B cell (primary cell): ENCODE measurements at regions not wholly inside any gene's neighbourhood (a gene's known extent, or its start where the extent isn't known, plus 50 kb on each side); places are given as distances from the start of the nearest gene placed in this dataset.

ENCODE experiments used
- ATAC-seq: fragments of 200-7000 bp; cut with Tn5 transposase; one replicate; pipeline ENCODE4 v1.10.0; 2021; ENCODE audit warnings: low read depth, mild to moderate bottlenecking, moderate number of reproducible peaks, moderate library complexity
- CTCF ChIA-PET: fragments of 350-600 bp; sonication (Branson Sonifier 250); formaldehyde crosslinking; loops from one replicate; lab custom pipeline; 2021; ENCODE audit warnings: antibody characterized with exemption, inconsistent platforms; lab: Charles Lee
- POLR2A ChIA-PET: fragments of 350-600 bp; sonication (Branson Sonifier 250); formaldehyde crosslinking; loops from one replicate; lab custom pipeline; 2021; ENCODE audit warnings: antibody characterized with exemption; lab: Charles Lee
- DNase-seq: peaks from one replicate; pipeline ENCODE4 v3.0.0; 2013
- H2AFZ ChIP-seq: 2 replicates; pipeline ENCODE4 v1.6.1; 2012; ENCODE audit warnings: mild to moderate bottlenecking, low read depth, low read length; ENCODE audit not compliant: insufficient read depth, poor library complexity, severe bottlenecking
- H3K27ac ChIP-seq, 2 donors: 1 replicate in 1 of 2; 2 replicates in 1 of 2; pipeline ENCODE4 v1.5.1; 2012 to 2013; ENCODE audit warnings: low read length in 2 of 2, mild to moderate bottlenecking in 2 of 2, moderate library complexity in 1 of 2
- H3K27me3 ChIP-seq, 4 experiments: fragments of 200-600 bp in 1 of 4; sonication (generic) in 1 of 4; replicated peaks in 1 of 4; 1 replicate in 2 of 4; 2 replicates in 2 of 4; pipeline versions ENCODE4 v1.6.1 to v1.7.0; 2013 to 2016; ENCODE audit warnings: low read length in 3 of 4, mild to moderate bottlenecking in 2 of 4, mixed read lengths in 1 of 4, moderate library complexity in 1 of 4; ENCODE audit not compliant: insufficient read depth in 4 of 4, control insufficient read depth in 3 of 4; ENCODE audit errors: control extremely low read depth in 1 of 4
- H3K36me3 ChIP-seq, 2 experiments: replicated peaks in 1 of 2; 1 replicate in 1 of 2; 2 replicates in 1 of 2; pipeline versions ENCODE4 v1.6.1 to v1.7.1; 2013; ENCODE audit warnings: low read length in 1 of 2; ENCODE audit not compliant: insufficient read depth in 2 of 2, control insufficient read depth in 1 of 2; ENCODE audit errors: control extremely low read depth in 1 of 2, extremely low read depth in 1 of 2
- H3K4me1 ChIP-seq, 2 donors: fragments of 200-600 bp in 1 of 2; sonication (generic) in 1 of 2; 1 replicate in 1 of 2; 2 replicates in 1 of 2; pipeline versions ENCODE4 v1.5.1 to v1.6.1; 2013 to 2017; ENCODE audit warnings: low read length in 2 of 2; ENCODE audit not compliant: control insufficient read depth in 2 of 2, insufficient read depth in 2 of 2
- H3K4me2 ChIP-seq: replicated peaks from 2 replicates; pipeline ENCODE3; 2012; ENCODE audit warnings: mild to moderate bottlenecking, low read depth, low read length; ENCODE audit not compliant: poor library complexity, severe bottlenecking
- H3K4me3 ChIP-seq, 5 experiments: fragments of 200-600 bp in 1 of 5; sonication (generic) in 1 of 5; 1 replicate in 3 of 5; 2 replicates in 2 of 5; pipeline versions ENCODE4 v1.5.1 to v1.7.0; 2011 to 2016; ENCODE audit warnings: low read length in 4 of 5, mild to moderate bottlenecking in 4 of 5, low read depth in 2 of 5, control low read depth in 1 of 5, moderate library complexity in 1 of 5; ENCODE audit not compliant: insufficient read depth in 1 of 5; ENCODE audit errors: control extremely low read depth in 1 of 5, extremely low read depth in 1 of 5
- H3K79me2 ChIP-seq: fragments of 200-600 bp; sonication (generic); one replicate; pipeline ENCODE4 v1.6.0; 2016; ENCODE audit warnings: low read length; ENCODE audit not compliant: control insufficient read depth, insufficient read depth
- H3K9ac ChIP-seq: fragments of 200-600 bp; sonication (generic); 2 replicates; pipeline ENCODE4 v1.6.1; 2017; ENCODE audit warnings: mild to moderate bottlenecking, low read length, moderate library complexity
- H3K9me3 ChIP-seq, 3 donors: one replicate each; pipeline versions ENCODE4 v1.6.1 to v1.7.1; 2013; ENCODE audit warnings: low read length in 2 of 3; ENCODE audit not compliant: control insufficient read depth in 2 of 3, insufficient read depth in 1 of 3; ENCODE audit errors: control extremely low read depth in 1 of 3
- H4K20me1 ChIP-seq: 2 replicates; pipeline ENCODE4 v1.6.0; 2012; ENCODE audit warnings: mild to moderate bottlenecking, low read length; ENCODE audit not compliant: insufficient read depth, control insufficient read depth, poor library complexity, severe bottlenecking
- H3K27ac Mint-ChIP-seq: one replicate; pipeline ENCODE4 v1.8.0; 2021; ENCODE audit warnings: mixed read lengths
- H3K27me3 Mint-ChIP-seq: one replicate; pipeline ENCODE4 v1.8.0; 2021; ENCODE audit warnings: mixed read lengths
- H3K4me1 Mint-ChIP-seq: one replicate; pipeline ENCODE4 v1.8.0; 2021; ENCODE audit warnings: mixed read lengths
- H3K4me3 Mint-ChIP-seq: one replicate; pipeline ENCODE4 v1.8.0; 2021; ENCODE audit warnings: mixed read lengths
- H3K9me3 Mint-ChIP-seq: one replicate; pipeline ENCODE4 v1.8.0; 2022; ENCODE audit warnings: mixed read lengths; ENCODE audit not compliant: insufficient read depth
- CTCF ChIP-seq: fragments of 200-600 bp; IDR thresholded peaks from one replicate; pipeline ENCODE4 v1.8.0; 2022; ENCODE audit warnings: antibody characterized with exemption, mild to moderate bottlenecking
- EZH2 ChIP-seq: IDR thresholded peaks from 2 replicates; pipeline ENCODE4 v1.6.1; 2012; ENCODE audit warnings: borderline replicate concordance, low read depth, mild to moderate bottlenecking, moderate library complexity, low read length; ENCODE audit not compliant: insufficient read depth, poor library complexity, severe bottlenecking
- WGBS: methylation state at CpG from one replicate; pipeline ENCODE4 v1.1.5; 2013; ENCODE audit warnings: missing lambda C conversion rate; ENCODE audit not compliant: insufficient coverage; 5-methylcytosine and 5-hydroxymethylcytosine counted together
- intact Hi-C: fragments of 100-400 bp; cut with micrococcal nuclease; formaldehyde crosslinking; loops from one replicate; pipeline ENCODE4 v1.10.0; 2022

GRCh38 chr5:37962389-37962788 lies 122.5 kb upstream of the GDNF start:
- Mint-ChIP-seq H3K27ac (no peak overlapping the region), H3K4me3 (no peak overlapping the region), H3K27me3 (no peaks in the 10 kb centered on the region), H3K9me3 (peaks cover 4% of the 10 kb centered on the region), H3K4me1 (no peaks in the 10 kb centered on the region)
- Histone ChIP-seq H3K9ac (no peak overlapping the region), H4K20me1 (no peaks in the 10 kb centered on the region), H3K4me1 (no peaks in the 10 kb centered on the region), H3K36me3 (no peaks in the 10 kb centered on the region), H3K27ac (no peak overlapping the region), H2AFZ (no peak overlapping the region), H3K9me3 (peaks cover 0 to 13% (median 10%) of the 10 kb centered on the region in 3 donors), H3K79me2 (no peaks in the 10 kb centered on the region), H3K4me2 (no peak overlapping the region), H3K4me3 (no peak overlapping the region), H3K27me3 (no peaks in the 10 kb centered on the region)
- intact Hi-C loops, result no loop called here
- TF ChIP-seq EZH2, result no peak
- TF ChIP-seq CTCF, result no peak
- DNase-seq (no peak), ATAC-seq (no peak)
- POLR2A ChIA-PET, result no interaction called here
- CTCF ChIA-PET, result no interaction called here
- no CpG with 5 or more reads among the region's 1 CpG for WGBS

GRCh38 chr5:37957218-37957617 lies 117.4 kb upstream of the GDNF start:
- WGBS, result 80% methylated on average over 1 of the region's 1 CpG
- H3K27ac Mint-ChIP-seq, result no peak overlapping the region
- CTCF ChIA-PET, result no interaction called here

More at GRCh38 chr5:37957218-37957617, 117.4 kb upstream of the GDNF start:
- no peak for ATAC-seq
- Mint-ChIP-seq H3K9me3 (peaks cover 4% of the 10 kb centered on the region), H3K4me1 (no peaks in the 10 kb centered on the region), H3K4me3 (no peak overlapping the region), H3K27me3 (no peaks in the 10 kb centered on the region)
- POLR2A ChIA-PET, result no interaction called here
- Histone ChIP-seq H3K4me3 (no peak overlapping the region), H3K4me1 (no peaks in the 10 kb centered on the region), H4K20me1 (no peaks in the 10 kb centered on the region), H3K4me2 (no peak overlapping the region), H2AFZ (no peak overlapping the region), H3K79me2 (no peaks in the 10 kb centered on the region), H3K9me3 (peaks cover 0 to 13% (median 10%) of the 10 kb centered on the region in 3 donors), H3K36me3 (no peaks in the 10 kb centered on the region), H3K27ac (no peak overlapping the region), H3K27me3 (no peaks in the 10 kb centered on the region), H3K9ac (no peak overlapping the region)
- DNase-seq, result no peak
- intact Hi-C loops, result no loop called here
- TF ChIP-seq EZH2 (no peak), CTCF (no peak)
